ENCODE measurements at regions not wholly inside any gene's neighbourhood (a gene's known extent, or its start where the extent isn't known, plus 50 kb on each side); places are given as distances from the start of the nearest gene placed in this dataset.
"Not testable (repeated sequence)": the region's sequence is repeated elsewhere in the genome, so short reads cannot be mapped to it uniquely, and the experiment has no call there.

DNA sequence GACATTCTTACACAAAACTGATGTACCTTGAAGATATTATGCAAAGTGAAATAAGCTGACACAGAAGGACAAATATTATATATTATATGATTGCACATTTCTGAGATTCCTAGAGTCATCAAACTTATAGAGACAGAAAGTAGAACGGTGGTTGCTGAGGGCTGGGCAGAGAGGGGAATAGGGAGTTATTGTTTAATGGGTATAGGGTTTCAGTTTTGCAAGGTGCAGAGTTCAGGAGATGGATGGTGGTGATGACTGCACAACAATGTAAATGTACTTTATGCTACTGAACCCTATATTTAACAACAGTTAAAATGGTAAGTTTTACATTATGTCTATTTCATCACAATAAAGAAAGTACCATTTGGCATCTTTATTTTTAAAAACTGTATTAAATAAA is 315.8 kb upstream of the POU5F2 start (continued):
- TF ChIP-seq, protein P1, sequence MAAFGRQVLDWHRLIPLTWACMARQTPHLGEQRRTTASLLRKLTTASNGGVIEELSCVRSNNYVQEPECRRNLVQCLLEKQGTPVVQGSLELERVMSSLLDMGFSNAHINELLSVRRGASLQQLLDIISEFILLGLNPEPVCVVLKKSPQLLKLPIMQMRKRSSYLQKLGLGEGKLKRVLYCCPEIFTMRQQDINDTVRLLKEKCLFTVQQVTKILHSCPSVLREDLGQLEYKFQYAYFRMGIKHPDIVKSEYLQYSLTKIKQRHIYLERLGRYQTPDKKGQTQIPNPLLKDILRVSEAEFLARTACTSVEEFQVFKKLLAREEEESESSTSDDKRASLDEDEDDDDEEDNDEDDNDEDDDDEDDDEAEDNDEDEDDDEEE (CRISPR knock-in tag; IDR thresholded peaks at IDR 0.05): no peak
- TF ChIP-seq ZNF350 (CRISPR knock-in tag; IDR thresholded peaks at IDR 0.05; ENCODE audit: borderline replicate concordance, low read depth): no peak
- no peak for TF ChIP-seq ZNF17 (CRISPR knock-in tag; IDR thresholded peaks at IDR 0.05)
- TF ChIP-seq SAP130 (CRISPR knock-in tag; IDR thresholded peaks at IDR 0.05; ENCODE audit: low read depth): 0 out of 2 replicates have a peak, but pooled peaks have one; percentile 13
- no peak for TF ChIP-seq SOX13 (IDR thresholded peaks at IDR 0.05)
- peak in 1 of 2 experiments; percentile 24; a peak in 1 of 4 replicates for TF ChIP-seq SOX13 (CRISPR knock-in tag; conservative IDR thresholded peaks at IDR 0.05 in 1 of 2, IDR thresholded peaks at IDR 0.05 in 1 of 2)
- no peak for TF ChIP-seq TCF12 (IDR thresholded peaks at IDR 0.05)
- no peak for TF ChIP-seq TCF12 (CRISPR knock-in tag; IDR thresholded peaks at IDR 0.05)
- no peak for TF ChIP-seq HDAC2 (CRISPR knock-in tag; IDR thresholded peaks at IDR 0.05)
- TF ChIP-seq, protein P2, sequence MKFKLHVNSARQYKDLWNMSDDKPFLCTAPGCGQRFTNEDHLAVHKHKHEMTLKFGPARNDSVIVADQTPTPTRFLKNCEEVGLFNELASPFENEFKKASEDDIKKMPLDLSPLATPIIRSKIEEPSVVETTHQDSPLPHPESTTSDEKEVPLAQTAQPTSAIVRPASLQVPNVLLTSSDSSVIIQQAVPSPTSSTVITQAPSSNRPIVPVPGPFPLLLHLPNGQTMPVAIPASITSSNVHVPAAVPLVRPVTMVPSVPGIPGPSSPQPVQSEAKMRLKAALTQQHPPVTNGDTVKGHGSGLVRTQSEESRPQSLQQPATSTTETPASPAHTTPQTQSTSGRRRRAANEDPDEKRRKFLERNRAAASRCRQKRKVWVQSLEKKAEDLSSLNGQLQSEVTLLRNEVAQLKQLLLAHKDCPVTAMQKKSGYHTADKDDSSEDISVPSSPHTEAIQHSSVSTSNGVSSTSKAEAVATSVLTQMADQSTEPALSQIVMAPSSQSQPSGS (CRISPR knock-in tag; IDR thresholded peaks at IDR 0.05): no peak

DNA sequence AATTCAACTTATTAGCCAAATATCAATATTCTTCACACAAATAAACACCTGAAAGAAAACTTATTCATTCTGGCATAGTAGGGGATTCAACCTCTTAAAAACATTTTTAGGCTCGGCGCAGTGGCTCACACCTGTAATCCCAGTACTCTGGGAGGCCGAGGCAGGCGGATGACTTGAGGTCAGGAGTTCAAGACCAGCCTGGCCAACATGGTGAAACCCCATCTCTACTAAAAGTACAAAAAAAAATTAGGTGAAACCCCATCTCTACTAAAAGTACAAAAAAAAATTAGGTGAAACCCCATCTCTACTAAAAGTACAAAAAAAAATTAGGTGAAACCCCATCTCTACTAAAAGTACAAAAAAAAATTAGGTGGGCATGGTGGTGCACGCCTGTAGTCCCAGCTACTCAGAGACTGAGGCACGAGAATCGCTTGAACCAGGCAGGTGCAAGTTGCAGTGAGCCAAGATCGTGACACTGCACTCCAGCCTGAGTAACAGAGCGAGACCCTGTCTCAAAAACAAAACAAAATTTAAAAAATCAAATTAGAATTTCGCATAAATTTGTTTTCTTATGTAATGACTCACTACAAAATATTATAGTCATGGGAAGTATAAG is 308.0 kb upstream of the POU5F2 start:
- DNase-seq (ENCODE audit: low spot score); POLR2A ChIA-PET; in situ Hi-C loops (cut with HindIII; ENCODE audit: extremely low pct_ligation_motif_present, low pct_unique_long_range_greater_than_20kb); FAIRE-seq; H3K4me2 ChIP-seq (ENCODE audit: low read depth, low read length); H3K4me3 ChIP-seq (replicated peaks in 1 of 3; ENCODE audit: insufficient read depth in 1 of 3, low read depth in 2 of 3, low read length in 3 of 3); CTCF ChIA-PET (ENCODE audit: low intra/inter-chr PET ratio, low total read pairs); H3K27ac ChIP-seq (ENCODE audit: extremely low read length, insufficient read depth, low read length); H2AFZ ChIP-seq (ENCODE audit: low read length); BruUV-seq (replicated peaks); H3K4me1 ChIP-seq (ENCODE audit: insufficient read depth, low read length); ATAC-seq; H3K9me3 ChIP-seq (ENCODE audit: low read length); intact Hi-C loops (cut with micrococcal nuclease; ENCODE audit: unreplicated experiment); H3K9ac ChIP-seq (ENCODE audit: insufficient read depth, low read depth, low read length); H3K79me2 ChIP-seq (ENCODE audit: insufficient read depth, low read length); H3K36me3 ChIP-seq (replicated peaks in 1 of 2; ENCODE audit: control insufficient read depth in 1 of 2, insufficient read depth in 2 of 2, low read length in 2 of 2); H4K20me1 ChIP-seq (ENCODE audit: insufficient read depth, low read length); H3K27me3 ChIP-seq (ENCODE audit: control insufficient read depth in 1 of 2, insufficient read depth in 2 of 2, low read length in 2 of 2): not testable (repeated sequence)
- 97% methylated on average over 10 of the region's 10 CpGs for WGBS (ENCODE audit: low lambda C conversion rate)

All from HepG2 (cell line).